HFFc6 (cell line): ENCODE measurements at regions not wholly inside any gene's neighbourhood (a gene's known extent, or its start where the extent isn't known, plus 50 kb on each side); places are given as distances from the start of the nearest gene placed in this dataset.

Source experiments
- DNase-seq: peaks from one replicate; pipeline ENCODE4 v3.0.0-alpha.2; 2018
- H3K27ac Mint-ChIP-seq: 2 replicates; pipeline ENCODE4 v1.8.0; 2020; ENCODE audit warnings: mild to moderate bottlenecking, mixed read lengths
- H3K27me3 Mint-ChIP-seq: 2 replicates; pipeline ENCODE4 v1.8.0; 2021; ENCODE audit warnings: mild to moderate bottlenecking, moderate library complexity, mixed read lengths; ENCODE audit not compliant: insufficient read depth
- H3K36me3 Mint-ChIP-seq: 2 replicates; pipeline ENCODE4 v1.8.0; 2021; ENCODE audit warnings: low read depth, mixed read lengths
- H3K4me1 Mint-ChIP-seq: 2 replicates; pipeline ENCODE4 v1.8.0; 2020; ENCODE audit warnings: low read depth, mixed read lengths
- H3K4me3 Mint-ChIP-seq: 2 replicates; pipeline ENCODE4 v1.8.0; 2020; ENCODE audit warnings: mild to moderate bottlenecking, moderate library complexity, mixed read lengths
- H3K9me3 Mint-ChIP-seq: 2 replicates; pipeline ENCODE4 v1.8.0; 2020; ENCODE audit warnings: mild to moderate bottlenecking, mixed read lengths
- CTCF ChIP-seq: fragments of 200-600 bp; sonication (generic); IDR thresholded peaks from 2 replicates; pipeline ENCODE4 v1.5.0; 2021; ENCODE audit warnings: antibody characterized with exemption, mild to moderate bottlenecking

- H3K9me3 Mint-ChIP-seq, result peaks cover 24% of the 10 kb centered on the region
- H3K4me1 Mint-ChIP-seq, result no peaks in the 10 kb centered on the region
- H3K36me3 Mint-ChIP-seq, result peaks cover 10% of the 10 kb centered on the region; the same call in 1 of the 2 replicates
- no peak overlapping the region for H3K27ac Mint-ChIP-seq
- TF ChIP-seq CTCF, result no peak
- H3K27me3 Mint-ChIP-seq, result peaks cover 5% of the 10 kb centered on the region; the same call in 1 of the 2 replicates
- H3K4me3 Mint-ChIP-seq, result no peak overlapping the region
- DNase-seq, result no peak
These were observed 344.0 kb downstream of the HLX start for GRCh38 chr1:221223281-221223680.

GRCh38 chr1:221227460-221227859 is 348.2 kb downstream of the HLX start:
- peaks cover 24% of the 10 kb centered on the region for H3K9me3 Mint-ChIP-seq
- no peak for TF ChIP-seq CTCF
- peaks cover 10% of the 10 kb centered on the region; the same call in 1 of the 2 replicates for H3K36me3 Mint-ChIP-seq
- H3K27ac Mint-ChIP-seq, result no peak overlapping the region
- 0 out of 2 replicates have a peak, but pooled peaks cover 3% of the 10 kb centered on the region for H3K27me3 Mint-ChIP-seq
- no peak overlapping the region for H3K4me3 Mint-ChIP-seq
- DNase-seq, result no peak
- H3K4me1 Mint-ChIP-seq, result no peaks in the 10 kb centered on the region

GRCh38 chr1:221227872-221228337 is 348.7 kb downstream of the HLX start:
- Mint-ChIP-seq H3K36me3 (peaks cover 10% of the 10 kb centered on the region; the same call in 1 of the 2 replicates), H3K4me1 (no peaks in the 10 kb centered on the region), H3K9me3 (peaks cover 24% of the 10 kb centered on the region), H3K4me3 (no peak overlapping the region), H3K27me3 (0 out of 2 replicates have a peak, but pooled peaks cover 3% of the 10 kb centered on the region), H3K27ac (no peak overlapping the region)
- no peak for DNase-seq
- no peak for TF ChIP-seq CTCF

- Mint-ChIP-seq H3K27ac (no peak overlapping the region), H3K36me3 (peaks cover 5% of the 10 kb centered on the region; the same call in 1 of the 2 replicates), H3K4me3 (no peak overlapping the region), H3K27me3 (0 out of 2 replicates have a peak, but pooled peaks cover 3% of the 10 kb centered on the region), H3K4me1 (no peaks in the 10 kb centered on the region), H3K9me3 (peaks cover 18% of the 10 kb centered on the region)
- TF ChIP-seq CTCF, result no peak
- DNase-seq, result no peak
These were observed 349.4 kb downstream of the HLX start for GRCh38 chr1:221228594-221228993.

GRCh38 chr1:221230605-221231004 is 351.4 kb downstream of the HLX start:
- H3K27ac Mint-ChIP-seq, result 0 out of 2 replicates have a peak overlapping the region, but pooled peaks have one; percentile 11
- 0 out of 2 replicates have a peak, but pooled peaks cover 3% of the 10 kb centered on the region for H3K27me3 Mint-ChIP-seq
- H3K9me3 Mint-ChIP-seq, result no peaks in the 10 kb centered on the region; the same call in 1 of the 2 replicates
- H3K36me3 Mint-ChIP-seq, result no peaks in the 10 kb centered on the region
- no peaks in the 10 kb centered on the region; the same call in 1 of the 2 replicates for H3K4me1 Mint-ChIP-seq
- no peak overlapping the region for H3K4me3 Mint-ChIP-seq
- TF ChIP-seq CTCF, result no peak
- peak; percentile 61 for DNase-seq
